NCI-H69 (cell line): ENCODE measurements at regions not wholly inside any gene's neighbourhood (a gene's known extent, or its start where the extent isn't known, plus 50 kb on each side); places are given as distances from the start of the nearest gene placed in this dataset.
"Not testable (repeated sequence)": the region's sequence is repeated elsewhere in the genome, so short reads cannot be mapped to it uniquely, and the experiment has no call there.

Experiments
- DNase-seq: peaks from one replicate; lab custom pipeline; 2025; lab: John Stamatoyannopoulos, UW

DNA sequence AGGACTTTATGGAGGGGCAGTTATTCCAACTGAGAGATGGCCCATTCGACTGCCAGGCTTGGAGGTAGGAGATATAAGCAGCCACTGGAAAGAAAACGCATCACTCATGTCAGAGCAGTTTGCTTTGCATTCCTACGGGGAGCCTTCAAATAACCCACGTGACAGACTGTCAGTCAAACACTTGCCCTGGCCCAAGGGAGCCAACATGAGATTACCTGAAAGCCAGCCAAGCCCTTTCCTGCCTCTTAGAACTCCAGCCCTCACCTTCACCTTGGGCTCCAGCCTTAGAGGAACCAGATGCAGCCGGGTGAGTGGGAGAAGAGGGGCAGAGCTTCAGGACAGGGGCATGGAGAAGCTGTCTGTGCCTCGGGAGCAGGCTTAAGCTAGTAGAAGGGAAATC, 95.3 kb upstream of the CXCL13 start:
- DNase-seq = no peak

DNA sequence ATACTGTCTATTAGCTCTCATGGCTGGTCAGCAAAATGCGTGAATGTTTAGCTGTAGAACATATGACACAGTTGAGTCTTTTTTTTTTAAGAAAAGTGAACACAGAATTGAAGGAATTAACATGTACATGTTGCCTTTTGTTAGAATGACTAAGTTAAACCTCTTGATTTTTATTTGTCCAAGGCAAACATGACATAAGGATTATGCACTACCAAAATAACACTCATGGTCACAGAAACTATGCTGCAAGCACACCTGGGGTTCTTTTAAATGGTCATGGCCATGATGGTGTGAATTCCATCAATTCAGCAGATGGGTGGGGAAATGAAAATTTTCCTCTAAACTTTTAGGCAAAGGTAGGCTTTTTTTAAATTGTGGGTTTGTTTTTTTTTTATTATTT, 80.1 kb upstream of the CXCL13 start:
- no peak for DNase-seq

DNA sequence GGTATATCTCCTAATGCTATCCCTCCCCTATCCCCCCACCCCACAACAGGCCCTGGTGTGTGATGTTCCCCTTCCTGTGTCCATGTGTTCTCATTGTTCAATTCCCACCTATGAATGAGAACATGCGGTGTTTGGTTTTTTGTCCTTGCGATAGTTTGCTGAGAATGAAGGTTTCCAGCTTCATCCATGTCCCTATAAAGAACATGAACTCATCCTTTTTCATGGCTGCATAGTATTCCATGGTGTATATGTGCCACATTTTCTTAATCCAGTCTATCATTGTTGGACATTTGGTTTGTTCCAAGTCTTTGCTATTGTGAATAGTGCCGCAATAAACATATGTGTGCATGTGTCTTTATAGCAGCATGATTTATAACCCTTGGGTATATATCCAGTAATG, 77.7 kb upstream of the CXCL13 start:
- not testable (repeated sequence) for DNase-seq

GRCh38 chr4:77538144-77538543, 67.5 kb upstream of the CXCL13 start:
- peak; percentile 3 for DNase-seq

DNA sequence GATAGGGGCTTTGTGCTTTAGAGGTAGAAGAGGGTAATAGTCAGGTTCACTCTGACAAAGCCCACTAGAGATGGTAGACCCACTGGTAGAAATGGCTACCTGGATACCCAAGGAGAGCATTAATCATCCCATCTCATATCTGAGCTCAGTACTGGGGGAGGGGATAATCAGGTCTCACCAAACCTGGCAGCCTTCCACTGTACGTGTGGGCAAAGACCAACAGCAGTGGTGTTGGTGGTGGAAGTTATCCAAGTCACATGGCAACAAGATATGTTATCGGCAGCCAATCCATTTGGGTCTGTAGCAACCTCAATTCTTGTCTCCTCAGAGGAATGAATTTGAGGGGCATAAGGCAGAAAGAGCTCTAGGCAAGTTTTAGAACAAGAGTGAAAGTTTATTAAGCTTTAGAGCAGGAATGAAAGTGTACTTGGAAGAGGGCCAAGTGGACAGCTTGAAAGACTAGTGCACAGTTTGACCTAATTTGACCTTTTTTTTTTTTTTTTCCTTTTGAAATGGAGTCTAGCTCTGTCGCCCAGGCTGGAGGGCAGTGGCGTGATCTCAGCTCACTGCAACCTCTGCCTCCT, 67.0 kb upstream of the CXCL13 start:
- DNase-seq = peak; percentile 52
